NCI-H1105 (cell line): ENCODE measurements at regions not wholly inside any gene's neighbourhood (a gene's known extent, or its start where the extent isn't known, plus 50 kb on each side); places are given as distances from the start of the nearest gene placed in this dataset.
A peak's percentile ranks its signal among the peaks of the same experiment; 100 is the strongest.
"Not testable (repeated sequence)": the region's sequence is repeated elsewhere in the genome, so short reads cannot be mapped to it uniquely, and the experiment has no call there.

ENCODE experiments used
- DNase-seq: peaks from one replicate; lab custom pipeline; 2025; lab: John Stamatoyannopoulos, UW

GRCh38 chr13:99698010-99698815 is 196.9 kb downstream of the TM9SF2 start:
- no peak for DNase-seq

GRCh38 chr13:99695857-99696256 is 194.6 kb downstream of the TM9SF2 start:
- no peak for DNase-seq

- DNase-seq: no peak
Observed at GRCh38 chr13:99693852-99694611, 192.8 kb downstream of the TM9SF2 start.

- DNase-seq: no peak
Observed at GRCh38 chr13:99693351-99693750, 192.1 kb downstream of the TM9SF2 start.

GRCh38 chr13:99692854-99693253 is 191.6 kb downstream of the TM9SF2 start:
- no peak for DNase-seq

GRCh38 chr13:99691552-99691951 is 190.3 kb downstream of the TM9SF2 start:
- no peak for DNase-seq

- DNase-seq: no peak
Observed at GRCh38 chr13:99690426-99691174, 189.3 kb downstream of the TM9SF2 start.

- no peak for DNase-seq
Observed at GRCh38 chr13:99689955-99690354, 188.7 kb downstream of the TM9SF2 start.

- no peak for DNase-seq
Observed at GRCh38 chr13:99688776-99689175, 187.5 kb downstream of the TM9SF2 start.

GRCh38 chr13:99687723-99688397 is 186.6 kb downstream of the TM9SF2 start:
- no peak for DNase-seq

GRCh38 chr13:99686944-99687411 is 185.7 kb downstream of the TM9SF2 start:
- no peak for DNase-seq

GRCh38 chr13:99686157-99686572 is 184.9 kb downstream of the TM9SF2 start:
- DNase-seq: no peak

GRCh38 chr13:99681695-99682094 is 180.4 kb downstream of the TM9SF2 start:
- no peak for DNase-seq

- DNase-seq: peak; percentile 87
Observed at GRCh38 chr13:99677116-99677951, 176.1 kb downstream of the TM9SF2 start.

GRCh38 chr13:99671746-99672145 is 170.5 kb downstream of the TM9SF2 start:
- DNase-seq: no peak

GRCh38 chr13:99669096-99669495 is 167.8 kb downstream of the TM9SF2 start:
- DNase-seq: not testable (repeated sequence)

- no peak for DNase-seq
Observed at GRCh38 chr13:99666146-99666805, 165.0 kb downstream of the TM9SF2 start.

- DNase-seq: no peak
Observed at GRCh38 chr13:99665711-99666110, 164.4 kb downstream of the TM9SF2 start.

- no peak for DNase-seq
Observed at GRCh38 chr13:99663908-99664307, 162.6 kb downstream of the TM9SF2 start.

- no peak for DNase-seq
Observed at GRCh38 chr13:99663185-99663825, 162.0 kb downstream of the TM9SF2 start.
